Upper lobe of left lung (tissue), 6 donors: ENCODE measurements at regions not wholly inside any gene's neighbourhood (a gene's known extent, or its start where the extent isn't known, plus 50 kb on each side); places are given as distances from the start of the nearest gene placed in this dataset.

Source experiments
- ATAC-seq, 2 donors: fragments of 200-7000 bp; cut with Tn5 transposase; one replicate each; pipeline ENCODE4 v1.9.1; 2022; ENCODE audit warnings: mild to moderate bottlenecking in 2 of 2, moderate library complexity in 2 of 2; ENCODE audit not compliant: low FRiP score in 2 of 2
- DNase-seq, 2 donors: peaks; one replicate each; pipeline ENCODE4 v3.0.0-alpha.2; 2019 to 2020
- H3K27ac ChIP-seq, 4 donors: fragments of 200-600 bp; sonication (generic); one replicate each; pipeline ENCODE4 v1.5.1; 2016 to 2019
- H3K27me3 ChIP-seq, 4 donors: fragments of 200-600 bp; sonication (generic); one replicate each; pipeline ENCODE4 v1.5.1; 2017 to 2019
- H3K36me3 ChIP-seq, 4 donors: fragments of 200-600 bp; sonication (generic); one replicate each; pipeline ENCODE4 v1.5.1; 2016 to 2019
- H3K4me1 ChIP-seq, 4 donors: fragments of 200-600 bp; sonication (generic); one replicate each; pipeline ENCODE4 v1.5.1; 2018 to 2019
- H3K4me3 ChIP-seq, 4 donors: fragments of 200-600 bp; sonication (generic); one replicate each; pipeline ENCODE4 v1.5.1; 2017 to 2019; ENCODE audit warnings: mild to moderate bottlenecking in 2 of 4, moderate library complexity in 1 of 4
- H3K9me3 ChIP-seq, 4 donors: fragments of 200-600 bp; sonication (generic); one replicate each; pipeline ENCODE4 v1.5.1; 2018 to 2019
- EP300 ChIP-seq, 4 donors: sonication (generic); formaldehyde crosslinking; IDR thresholded peaks; one replicate each; pipeline ENCODE4 v1.5.1; 2017; ENCODE audit warnings: antibody characterized with exemption in 4 of 4, control low read depth in 2 of 4
- POLR2A ChIP-seq, 4 donors: fragments of 450-650 bp; IDR thresholded peaks; one replicate each; pipeline ENCODE4 v1.5.1; 2016 to 2017; ENCODE audit warnings: antibody characterized with exemption in 4 of 4, mild to moderate bottlenecking in 2 of 4
- POLR2AphosphoS5 ChIP-seq, 2 donors: sonication (generic); formaldehyde crosslinking; IDR thresholded peaks; one replicate each; pipeline ENCODE4 v1.5.1; 2017; ENCODE audit warnings: antibody characterized with exemption in 2 of 2
- WGBS, 2 donors: methylation state at CpG; one replicate each; pipeline ENCODE4 v1.1.5; 2017 to 2018; 5-methylcytosine and 5-hydroxymethylcytosine counted together
- TF ChIP-seq, protein P1 (sequence below), 6 experiments: fragments of 450-650 bp in 4 of 6; fragments of 200-600 bp in 2 of 6; sonication (generic) in 2 of 6; IDR thresholded peaks; one replicate each; pipeline ENCODE4 v1.5.1; 2016 to 2019; ENCODE audit warnings: antibody characterized with exemption in 6 of 6
- donor health status: DM: no; HTN: no; CAD: no; lungs with moderate emphysema.
- donor health status: DM: no; HTN: yes; CAD: no; lungs with severe emphysema.

DNA sequence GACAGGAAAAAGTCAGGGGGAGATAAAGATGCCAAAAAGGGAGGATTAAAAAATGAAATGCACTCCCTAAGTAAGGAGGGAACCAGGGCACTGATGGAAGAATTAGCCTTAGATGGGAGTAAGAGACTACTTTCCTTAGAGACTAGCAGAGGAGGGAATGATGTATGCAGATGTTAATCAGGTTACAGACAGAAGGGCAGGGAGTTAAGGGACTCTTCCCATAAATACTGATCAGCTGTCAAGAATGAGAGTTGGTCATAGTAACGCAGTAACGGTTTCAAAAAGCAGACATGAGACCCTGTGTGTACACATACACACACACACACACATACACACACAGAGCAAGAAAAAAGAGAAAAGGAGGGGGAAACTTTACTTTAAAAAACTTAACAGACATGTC lies 93.4 kb downstream of the PHLDA1 start:
- 83 to 89% methylated on average over 2 of the region's 2 CpGs for WGBS, 2 donors
- no peak for DNase-seq
- H3K36me3 ChIP-seq, result no peaks in the 10 kb centered on the region
- no peaks in the 10 kb centered on the region for H3K27me3 ChIP-seq
- H3K4me3 ChIP-seq, result no peak overlapping the region
- H3K27ac ChIP-seq, result peak overlapping the region in 1 of 4 donors; percentile 24
- TF ChIP-seq, protein P1, sequence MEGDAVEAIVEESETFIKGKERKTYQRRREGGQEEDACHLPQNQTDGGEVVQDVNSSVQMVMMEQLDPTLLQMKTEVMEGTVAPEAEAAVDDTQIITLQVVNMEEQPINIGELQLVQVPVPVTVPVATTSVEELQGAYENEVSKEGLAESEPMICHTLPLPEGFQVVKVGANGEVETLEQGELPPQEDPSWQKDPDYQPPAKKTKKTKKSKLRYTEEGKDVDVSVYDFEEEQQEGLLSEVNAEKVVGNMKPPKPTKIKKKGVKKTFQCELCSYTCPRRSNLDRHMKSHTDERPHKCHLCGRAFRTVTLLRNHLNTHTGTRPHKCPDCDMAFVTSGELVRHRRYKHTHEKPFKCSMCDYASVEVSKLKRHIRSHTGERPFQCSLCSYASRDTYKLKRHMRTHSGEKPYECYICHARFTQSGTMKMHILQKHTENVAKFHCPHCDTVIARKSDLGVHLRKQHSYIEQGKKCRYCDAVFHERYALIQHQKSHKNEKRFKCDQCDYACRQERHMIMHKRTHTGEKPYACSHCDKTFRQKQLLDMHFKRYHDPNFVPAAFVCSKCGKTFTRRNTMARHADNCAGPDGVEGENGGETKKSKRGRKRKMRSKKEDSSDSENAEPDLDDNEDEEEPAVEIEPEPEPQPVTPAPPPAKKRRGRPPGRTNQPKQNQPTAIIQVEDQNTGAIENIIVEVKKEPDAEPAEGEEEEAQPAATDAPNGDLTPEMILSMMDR (IDR thresholded peaks at IDR 0.05), result no peak
- no peak for TF ChIP-seq EP300 (IDR thresholded peaks at IDR 0.05)
- no peak for TF ChIP-seq POLR2A (IDR thresholded peaks at IDR 0.05)
- no peak for ATAC-seq
- peaks cover 4 to 30% (median 22%) of the 10 kb centered on the region in 4 donors for H3K4me1 ChIP-seq
- no peaks in the 10 kb centered on the region for H3K9me3 ChIP-seq

DNA sequence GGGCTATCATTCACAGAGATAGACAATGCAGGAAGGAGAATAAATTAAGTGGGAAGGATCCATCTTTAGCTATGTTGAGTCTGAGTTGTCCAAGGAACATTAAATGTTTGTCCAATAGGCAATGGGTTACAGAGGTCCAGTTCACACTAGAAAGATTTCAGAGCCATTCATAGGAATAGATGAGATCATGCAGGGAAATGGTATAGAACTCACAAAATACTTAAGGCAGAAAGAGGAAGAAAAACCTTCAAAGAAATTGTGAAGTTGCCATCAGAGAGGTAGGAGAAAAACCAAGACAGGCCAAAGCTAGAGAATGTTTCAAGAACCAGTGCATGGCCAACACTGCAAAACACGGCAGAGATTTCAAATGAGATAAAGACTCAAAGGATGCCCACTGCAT lies 94.1 kb downstream of the PHLDA1 start:
- 60 to 75% methylated on average over 1 of the region's 1 CpG for WGBS, 2 donors
- Histone ChIP-seq H3K9me3 (no peaks in the 10 kb centered on the region), H3K4me1 (peaks cover 4 to 30% (median 22%) of the 10 kb centered on the region in 4 donors), H3K4me3 (no peak overlapping the region), H3K27ac (no peak overlapping the region), H3K36me3 (no peaks in the 10 kb centered on the region), H3K27me3 (no peaks in the 10 kb centered on the region)
- DNase-seq (no peak), ATAC-seq (no peak)
- TF ChIP-seq POLR2A (IDR thresholded peaks at IDR 0.05), result no peak
- no peak for TF ChIP-seq POLR2AphosphoS5 (IDR thresholded peaks at IDR 0.05)
- TF ChIP-seq, protein P1 (IDR thresholded peaks at IDR 0.05), result no peak
- TF ChIP-seq EP300 (IDR thresholded peaks at IDR 0.05), result no peak

DNA sequence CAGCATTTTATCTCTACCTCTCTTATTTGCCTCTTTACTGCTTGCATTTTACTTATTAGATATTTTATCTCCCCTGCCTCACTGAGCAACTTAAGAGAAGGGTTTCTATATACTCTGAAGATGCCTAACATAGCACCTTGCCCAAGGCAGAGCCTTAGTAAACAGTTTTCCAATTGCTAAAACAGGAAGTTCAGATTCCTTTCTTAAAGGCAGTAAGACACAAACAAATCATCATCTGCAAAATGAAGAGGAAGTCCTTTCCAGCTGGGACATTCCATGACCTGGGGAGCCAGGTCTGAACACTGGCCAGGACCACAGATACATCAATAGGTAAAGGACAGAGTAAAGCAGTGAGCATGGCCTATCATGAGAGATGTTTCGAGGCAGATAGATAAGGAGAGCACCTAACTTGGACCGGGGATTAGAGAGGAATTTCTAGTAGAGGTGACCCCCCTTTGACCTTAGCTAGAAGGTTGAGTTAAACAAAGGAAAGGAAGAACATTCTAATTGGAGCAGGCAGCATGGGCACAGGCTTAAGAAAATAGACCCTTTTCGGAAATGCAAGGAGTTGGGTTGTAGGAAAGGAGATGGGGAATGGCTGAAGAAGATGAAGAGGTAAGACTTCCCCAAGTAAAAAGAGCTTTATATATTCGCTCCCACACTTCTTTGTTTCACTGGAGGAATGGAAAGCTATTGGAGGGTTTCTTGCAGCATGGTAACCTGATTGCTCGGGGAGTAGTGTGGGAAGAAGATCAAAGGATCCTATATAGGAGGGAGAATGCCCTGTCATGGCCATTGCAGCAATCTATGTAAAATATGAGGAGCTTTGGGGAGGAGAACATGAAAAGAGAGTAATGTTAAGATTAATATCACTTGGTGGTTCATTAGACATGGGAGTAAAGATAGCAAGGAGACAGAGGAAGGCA lies 94.8 kb downstream of the PHLDA1 start:
- no peak for ATAC-seq
- Histone ChIP-seq H3K4me3 (no peak overlapping the region), H3K9me3 (no peaks in the 10 kb centered on the region), H3K27me3 (no peaks in the 10 kb centered on the region), H3K4me1 (peaks cover 4 to 30% (median 22%) of the 10 kb centered on the region in 4 donors), H3K27ac (no peak overlapping the region), H3K36me3 (no peaks in the 10 kb centered on the region)
- TF ChIP-seq, protein P1 (IDR thresholded peaks at IDR 0.05), result no peak
- TF ChIP-seq POLR2AphosphoS5 (IDR thresholded peaks at IDR 0.05) (no peak), EP300 (IDR thresholded peaks at IDR 0.05) (no peak)
- 80 to 81% methylated on average over 5 of the region's 5 CpGs for WGBS, 2 donors
- DNase-seq, result no peak

DNA sequence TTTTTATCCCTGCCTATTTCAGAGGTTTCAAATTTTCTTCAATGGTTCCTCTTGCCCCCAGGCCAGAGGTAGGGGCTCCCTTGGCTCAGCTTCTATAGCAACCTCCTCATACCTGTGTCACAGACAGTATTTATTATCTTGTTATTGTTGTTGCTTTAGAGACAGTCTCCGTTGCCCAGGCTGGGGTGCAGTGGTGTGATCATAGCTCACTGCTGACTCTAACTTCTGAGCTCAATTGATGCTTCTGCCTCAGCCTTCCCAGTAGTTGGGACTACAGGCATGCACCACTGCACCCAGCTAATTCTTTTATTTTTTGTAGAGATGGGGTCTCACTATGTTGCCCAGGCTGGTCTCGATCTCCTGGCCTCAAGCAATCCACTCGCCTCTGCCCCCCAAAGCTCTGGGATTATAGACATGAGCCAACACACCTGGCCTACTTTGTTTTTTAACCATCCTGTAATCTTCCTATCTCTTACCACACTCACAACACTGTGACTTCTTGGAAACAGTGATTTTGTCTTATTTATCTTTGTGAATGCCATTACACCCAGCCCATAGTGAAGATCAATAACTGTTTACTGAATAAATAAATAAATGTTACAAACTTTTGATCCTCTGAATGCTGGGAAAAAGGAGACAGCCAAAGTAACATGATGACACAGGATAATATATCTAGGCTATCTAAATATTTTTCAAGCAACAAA lies 95.9 kb downstream of the PHLDA1 start:
- H3K27ac ChIP-seq, result no peak overlapping the region
- 87 to 92% methylated on average over 3 of the region's 3 CpGs for WGBS, 2 donors
- ATAC-seq (no peak), DNase-seq (no peak)
- no peaks in the 10 kb centered on the region for H3K36me3 ChIP-seq
- H3K4me3 ChIP-seq, result no peak overlapping the region
- H3K4me1 ChIP-seq, result peaks cover 4 to 30% (median 22%) of the 10 kb centered on the region in 4 donors
- H3K9me3 ChIP-seq, result no peaks in the 10 kb centered on the region
- H3K27me3 ChIP-seq, result no peaks in the 10 kb centered on the region
- TF ChIP-seq POLR2AphosphoS5 (IDR thresholded peaks at IDR 0.05) (no peak), EP300 (IDR thresholded peaks at IDR 0.05) (no peak), POLR2A (IDR thresholded peaks at IDR 0.05) (no peak)
- TF ChIP-seq, protein P1 (IDR thresholded peaks at IDR 0.05), result no peak
